22Rv1 (cell line): ENCODE measurements at regions not wholly inside any gene's neighbourhood (a gene's known extent, or its start where the extent isn't known, plus 50 kb on each side); places are given as distances from the start of the nearest gene placed in this dataset.

Experiments
- H3K27ac ChIP-seq: fragments of 450-650 bp; 2 replicates; pipeline ENCODE4 v1.5.1; 2017
- ZFX ChIP-seq: fragments of 450-650 bp; IDR thresholded peaks from 2 replicates; pipeline ENCODE4 v1.6.1; 2017; ENCODE audit warnings: antibody characterized with exemption, borderline replicate concordance
- TF ChIP-seq, protein P1 (sequence below): fragments of 450-650 bp; IDR thresholded peaks from 2 replicates; pipeline ENCODE4 v1.5.1; 2017; ENCODE audit warnings: mild to moderate bottlenecking

GRCh38 chr5:5967373-5967772 is 411.0 kb downstream of the MED10 start:
- no peak overlapping the region for H3K27ac ChIP-seq
- TF ChIP-seq, protein P1, sequence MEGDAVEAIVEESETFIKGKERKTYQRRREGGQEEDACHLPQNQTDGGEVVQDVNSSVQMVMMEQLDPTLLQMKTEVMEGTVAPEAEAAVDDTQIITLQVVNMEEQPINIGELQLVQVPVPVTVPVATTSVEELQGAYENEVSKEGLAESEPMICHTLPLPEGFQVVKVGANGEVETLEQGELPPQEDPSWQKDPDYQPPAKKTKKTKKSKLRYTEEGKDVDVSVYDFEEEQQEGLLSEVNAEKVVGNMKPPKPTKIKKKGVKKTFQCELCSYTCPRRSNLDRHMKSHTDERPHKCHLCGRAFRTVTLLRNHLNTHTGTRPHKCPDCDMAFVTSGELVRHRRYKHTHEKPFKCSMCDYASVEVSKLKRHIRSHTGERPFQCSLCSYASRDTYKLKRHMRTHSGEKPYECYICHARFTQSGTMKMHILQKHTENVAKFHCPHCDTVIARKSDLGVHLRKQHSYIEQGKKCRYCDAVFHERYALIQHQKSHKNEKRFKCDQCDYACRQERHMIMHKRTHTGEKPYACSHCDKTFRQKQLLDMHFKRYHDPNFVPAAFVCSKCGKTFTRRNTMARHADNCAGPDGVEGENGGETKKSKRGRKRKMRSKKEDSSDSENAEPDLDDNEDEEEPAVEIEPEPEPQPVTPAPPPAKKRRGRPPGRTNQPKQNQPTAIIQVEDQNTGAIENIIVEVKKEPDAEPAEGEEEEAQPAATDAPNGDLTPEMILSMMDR: no peak
- TF ChIP-seq ZFX: no peak

GRCh38 chr5:5965132-5965531 is 413.2 kb downstream of the MED10 start:
- TF ChIP-seq, protein P1: no peak
- no peak for TF ChIP-seq ZFX
- H3K27ac ChIP-seq: no peak overlapping the region

- H3K27ac ChIP-seq: no peak overlapping the region
- TF ChIP-seq, protein P1: no peak
- no peak for TF ChIP-seq ZFX
Observed at GRCh38 chr5:5964347-5964746, 414.0 kb downstream of the MED10 start.

- TF ChIP-seq, protein P1: no peak
- no peak for TF ChIP-seq ZFX
- H3K27ac ChIP-seq: no peak overlapping the region
Observed at GRCh38 chr5:5957737-5958136, 420.6 kb downstream of the MED10 start.

DNA sequence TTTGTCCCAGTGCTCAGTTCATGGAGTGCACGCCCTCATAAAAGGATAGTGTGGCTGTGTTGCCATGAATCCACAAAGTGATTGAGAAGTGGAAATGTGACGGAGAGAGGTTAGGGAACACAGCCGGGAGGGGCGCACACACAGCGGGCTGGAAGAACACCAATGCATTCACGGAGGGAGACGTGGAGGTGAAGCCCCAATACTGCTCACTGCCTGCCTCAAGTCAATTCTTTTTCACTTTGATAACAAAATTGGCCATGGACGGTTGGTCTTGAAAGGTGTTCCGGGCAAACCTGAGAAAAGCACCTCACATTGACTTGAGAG is 424.1 kb downstream of the MED10 start:
- H3K27ac ChIP-seq: no peak overlapping the region
- no peak for TF ChIP-seq ZFX
- TF ChIP-seq, protein P1: no peak

- no peak overlapping the region for H3K27ac ChIP-seq
- TF ChIP-seq, protein P1: no peak
- no peak for TF ChIP-seq ZFX
Observed at GRCh38 chr5:5953584-5954274, 424.6 kb downstream of the MED10 start.

- TF ChIP-seq ZFX: no peak
- TF ChIP-seq, protein P1: no peak
Observed at GRCh38 chr5:5951953-5952352, 426.4 kb downstream of the MED10 start.

More at GRCh38 chr5:5951953-5952352, 426.4 kb downstream of the MED10 start:
- no peak overlapping the region for H3K27ac ChIP-seq
